Ishikawa (cell line): ENCODE measurements at regions not wholly inside any gene's neighbourhood (a gene's known extent, or its start where the extent isn't known, plus 50 kb on each side); places are given as distances from the start of the nearest gene placed in this dataset.

Experiments
- CEBPB ChIP-seq: IDR thresholded peaks from 2 replicates; pipeline ENCODE4 v1.6.1; 2012
- CREB1 ChIP-seq: IDR thresholded peaks from 2 replicates; pipeline ENCODE4 v1.6.1; 2012; ENCODE audit warnings: low read depth
- EGR1 ChIP-seq: IDR thresholded peaks from 2 replicates; pipeline ENCODE4 v1.6.1; 2012
- EP300 ChIP-seq: IDR thresholded peaks from 2 replicates; pipeline ENCODE4 v1.6.1; 2012; ENCODE audit warnings: borderline replicate concordance
- MAX ChIP-seq: IDR thresholded peaks from 2 replicates; pipeline ENCODE4 v1.6.1; 2012
- RAD21 ChIP-seq: IDR thresholded peaks from 2 replicates; pipeline ENCODE4 v1.6.1; 2012; ENCODE audit warnings: low read depth
- REST ChIP-seq: IDR thresholded peaks from 2 replicates; pipeline ENCODE4 v1.6.1; 2012; ENCODE audit warnings: low read depth, mild to moderate bottlenecking
- TAF1 ChIP-seq: IDR thresholded peaks from 2 replicates; pipeline ENCODE4 v1.6.1; 2012; ENCODE audit warnings: low read depth, mild to moderate bottlenecking
- YY1 ChIP-seq: IDR thresholded peaks from 2 replicates; pipeline ENCODE4 v1.6.1; 2012; ENCODE audit warnings: low read depth
- ZBTB7A ChIP-seq: IDR thresholded peaks from 2 replicates; pipeline ENCODE4 v1.6.1; 2012; ENCODE audit warnings: low read depth

DNA sequence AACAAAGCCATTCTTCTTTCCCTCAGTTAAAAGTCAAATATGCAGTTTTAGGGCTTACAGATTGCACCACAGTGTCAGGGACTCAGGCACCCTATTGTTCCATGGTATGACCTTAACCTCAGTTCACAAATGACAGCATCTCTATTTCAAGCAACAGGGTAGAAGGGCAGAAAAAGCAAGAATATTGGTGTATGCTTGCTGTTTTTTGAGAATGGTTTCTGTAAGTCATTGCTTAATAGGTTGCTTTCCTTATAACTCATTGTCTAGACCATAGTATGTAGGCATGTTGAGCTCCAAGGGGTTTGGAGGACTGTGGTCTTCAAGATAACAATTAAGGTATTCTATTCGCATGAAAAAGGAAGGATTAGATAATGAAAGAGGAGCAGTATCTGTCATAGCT, 183.5 kb upstream of the EDIL3 start:
- TF ChIP-seq CEBPB (no peak), TAF1 (no peak), CREB1 (no peak), MAX (no peak), EP300 (no peak), REST (no peak), EGR1 (no peak), RAD21 (no peak), YY1 (no peak), ZBTB7A (no peak)
